ENCODE measurements at regions not wholly inside any gene's neighbourhood (a gene's known extent, or its start where the extent isn't known, plus 50 kb on each side); places are given as distances from the start of the nearest gene placed in this dataset.
"Not testable (repeated sequence)": the region's sequence is repeated elsewhere in the genome, so short reads cannot be mapped to it uniquely, and the experiment has no call there.

DNA sequence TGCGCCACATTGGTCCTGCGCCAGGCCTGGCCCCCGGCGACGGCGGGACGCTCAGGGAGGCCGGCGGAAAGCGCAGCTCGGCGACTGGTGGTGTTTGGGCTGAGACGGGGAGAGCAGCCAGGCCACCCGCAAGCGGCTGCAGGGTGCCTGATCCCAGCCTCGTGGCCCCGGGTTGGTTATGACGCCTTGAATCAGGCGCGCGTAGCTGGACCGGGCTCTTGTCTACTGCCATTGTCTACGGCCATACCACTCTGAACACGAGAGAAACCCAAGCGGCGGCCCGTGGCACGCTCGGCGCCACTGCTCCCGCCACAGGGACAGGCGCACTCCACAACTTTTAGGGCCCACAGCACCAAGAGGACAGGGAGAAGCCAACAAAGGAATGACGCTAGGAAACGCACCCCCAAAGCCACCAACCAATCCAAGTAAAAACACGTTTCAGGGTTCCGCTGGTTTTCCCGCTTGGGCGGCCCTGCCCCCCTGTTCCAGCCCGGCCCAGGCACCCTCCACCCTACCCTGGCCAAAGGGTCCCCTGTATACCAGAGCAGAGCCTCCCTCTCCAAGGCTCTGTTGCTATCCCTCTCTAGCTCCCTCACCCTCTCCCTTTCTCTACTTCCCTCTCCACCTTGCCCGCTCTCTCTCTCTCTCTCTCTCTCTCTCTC is 1849.3 kb upstream of the DEFB115 start (continued):
- TF ChIP-seq, protein P1, sequence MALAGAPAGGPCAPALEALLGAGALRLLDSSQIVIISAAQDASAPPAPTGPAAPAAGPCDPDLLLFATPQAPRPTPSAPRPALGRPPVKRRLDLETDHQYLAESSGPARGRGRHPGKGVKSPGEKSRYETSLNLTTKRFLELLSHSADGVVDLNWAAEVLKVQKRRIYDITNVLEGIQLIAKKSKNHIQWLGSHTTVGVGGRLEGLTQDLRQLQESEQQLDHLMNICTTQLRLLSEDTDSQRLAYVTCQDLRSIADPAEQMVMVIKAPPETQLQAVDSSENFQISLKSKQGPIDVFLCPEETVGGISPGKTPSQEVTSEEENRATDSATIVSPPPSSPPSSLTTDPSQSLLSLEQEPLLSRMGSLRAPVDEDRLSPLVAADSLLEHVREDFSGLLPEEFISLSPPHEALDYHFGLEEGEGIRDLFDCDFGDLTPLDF (CRISPR knock-in tag; IDR thresholded peaks at IDR 0.05), result no peak
- TF ChIP-seq, protein P2, sequence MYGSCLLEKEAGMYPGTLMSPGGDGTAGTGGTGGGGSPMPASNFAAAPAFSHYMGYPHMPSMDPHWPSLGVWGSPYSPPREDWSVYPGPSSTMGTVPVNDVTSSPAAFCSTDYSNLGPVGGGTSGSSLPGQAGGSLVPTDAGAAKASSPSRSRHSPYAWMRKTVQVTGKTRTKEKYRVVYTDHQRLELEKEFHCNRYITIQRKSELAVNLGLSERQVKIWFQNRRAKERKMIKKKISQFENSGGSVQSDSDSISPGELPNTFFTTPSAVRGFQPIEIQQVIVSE (CRISPR knock-in tag; IDR thresholded peaks at IDR 0.05; ENCODE audit: borderline replicate concordance), result no peak
- TF ChIP-seq TP53 (CRISPR knock-in tag; IDR thresholded peaks at IDR 0.05), result no peak
- no peak for TF ChIP-seq RELA (CRISPR knock-in tag; IDR thresholded peaks at IDR 0.05; ENCODE audit: borderline replicate concordance)
- no peak for TF ChIP-seq NFYB (CRISPR knock-in tag; conservative IDR thresholded peaks at IDR 0.05; ENCODE audit: low read depth)
- TF ChIP-seq NR2C2 (CRISPR knock-in tag; IDR thresholded peaks at IDR 0.05), result no peak
- no peak for TF ChIP-seq ZNF138 (CRISPR knock-in tag; conservative IDR thresholded peaks at IDR 0.05)
- TF ChIP-seq ELF4 (CRISPR knock-in tag; IDR thresholded peaks at IDR 0.05; ENCODE audit: low read depth), result no peak

DNA sequence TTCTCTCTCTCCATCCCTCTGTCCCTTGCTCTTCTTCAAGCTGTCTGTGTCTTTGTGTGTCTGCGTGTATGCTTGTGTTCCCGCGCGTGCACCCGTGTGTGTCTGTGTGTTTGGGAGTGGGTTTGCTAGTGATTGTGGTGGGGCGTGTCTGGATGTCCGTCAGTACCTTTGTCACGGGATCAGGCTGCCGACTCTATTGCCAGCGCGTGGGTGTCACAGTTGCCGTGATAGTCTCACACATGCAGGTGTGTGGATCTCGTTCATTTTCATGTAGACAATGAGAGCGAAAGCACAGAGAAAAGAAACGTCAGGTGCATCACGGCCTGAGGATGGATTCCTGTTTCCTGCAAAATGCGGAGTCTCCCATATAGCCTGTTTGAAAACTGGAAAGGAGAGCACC is 1848.8 kb upstream of the DEFB115 start:
- Mint-ChIP-seq H3K27me3 (ENCODE audit: low read depth) (peaks cover 46% of the 10 kb centered on the region), H3K36me3 (peaks cover 74% of the 10 kb centered on the region), H3K9me3 (peaks cover 69% of the 10 kb centered on the region)
- H3K27ac Mint-ChIP-seq; CTCF ChIA-PET; ATAC-seq; DNase-seq (ENCODE audit: low spot score); H3K4me3 Mint-ChIP-seq; POLR2A ChIA-PET; H3K4me1 Mint-ChIP-seq: not testable (repeated sequence)

DNA sequence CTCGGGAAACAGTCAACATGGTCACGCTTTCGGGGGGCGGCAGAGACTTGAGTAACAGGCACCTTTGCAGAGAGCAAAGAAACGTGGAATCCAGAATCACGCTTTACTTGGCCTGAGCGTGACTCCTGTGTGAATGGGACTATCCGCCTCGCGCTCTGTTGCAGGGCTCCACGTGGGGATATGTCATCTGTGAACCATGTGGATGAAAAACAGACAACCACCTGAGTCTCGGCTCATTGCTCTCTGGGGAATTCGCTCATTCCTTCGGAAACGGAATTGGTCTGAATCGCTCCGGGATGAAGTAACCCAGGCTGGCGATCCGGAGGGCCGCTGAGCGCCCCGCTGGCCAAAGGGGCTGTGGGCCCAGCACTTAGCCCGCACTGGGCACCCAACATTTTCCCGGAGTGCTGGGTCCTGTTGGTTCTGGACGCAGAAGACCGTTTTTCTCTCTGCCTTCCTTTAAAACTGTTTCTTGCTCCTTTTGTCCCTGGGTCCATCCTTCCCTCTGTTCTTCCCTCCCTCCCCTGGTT is 1848.2 kb upstream of the DEFB115 start:
- POLR2A ChIA-PET; H3K27ac Mint-ChIP-seq; H3K4me1 Mint-ChIP-seq; H3K4me3 Mint-ChIP-seq; CTCF ChIA-PET; ATAC-seq; DNase-seq (ENCODE audit: low spot score): not testable (repeated sequence)
- H3K9me3 Mint-ChIP-seq, result peaks cover 69% of the 10 kb centered on the region
- H3K36me3 Mint-ChIP-seq, result peaks cover 73% of the 10 kb centered on the region
- H3K27me3 Mint-ChIP-seq (ENCODE audit: low read depth), result peaks cover 45% of the 10 kb centered on the region

DNA sequence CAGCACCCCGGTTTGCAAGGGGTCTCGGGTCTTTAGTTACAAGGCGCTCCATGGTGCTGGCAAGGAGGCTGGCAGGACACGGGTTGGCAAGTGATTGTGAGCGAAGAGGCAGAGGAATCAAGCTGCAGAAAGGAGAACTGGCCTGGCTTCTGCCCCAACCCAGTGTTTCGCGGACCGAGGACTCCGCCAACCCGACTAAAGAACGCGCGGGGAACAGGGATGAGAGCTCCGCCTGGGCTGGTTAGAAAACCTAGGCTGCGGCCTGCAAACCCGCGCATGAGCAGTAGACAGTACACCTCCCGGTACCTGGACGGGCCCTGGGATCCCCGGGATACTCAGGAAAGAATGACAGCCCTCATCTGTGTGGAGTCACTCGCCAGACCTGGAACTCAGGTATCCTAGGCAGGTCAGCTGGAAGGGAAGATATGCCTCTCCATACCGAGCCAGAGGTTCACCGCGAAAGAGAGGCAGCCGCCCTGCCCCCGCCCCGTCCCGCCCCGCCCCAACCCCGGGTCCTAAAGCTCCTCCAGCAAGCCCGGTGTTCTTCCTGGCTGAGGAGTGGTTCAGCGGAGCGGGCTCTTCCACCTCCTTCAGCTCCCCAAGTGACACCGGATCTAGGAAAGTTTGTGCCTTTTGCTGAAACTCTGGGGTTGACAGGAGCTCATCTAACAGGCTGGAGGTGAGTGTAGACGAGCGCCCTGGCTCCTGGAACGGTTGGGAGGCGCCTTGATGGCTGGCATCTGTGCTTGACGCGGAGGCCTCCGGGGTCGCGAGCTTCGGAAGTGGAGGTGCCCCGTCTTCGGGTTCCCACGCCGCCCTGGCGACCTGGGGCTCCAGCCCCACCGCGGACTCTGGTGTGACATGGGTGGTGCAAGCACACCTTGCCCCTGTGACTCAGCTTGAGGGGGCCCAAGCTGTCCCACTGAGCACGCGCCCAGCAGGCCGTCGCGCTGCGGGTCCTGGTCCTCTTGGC is 1847.3 kb upstream of the DEFB115 start:
- POLR2A ChIA-PET, result no interaction called here
- Mint-ChIP-seq H3K27me3 (ENCODE audit: low read depth) (peaks cover 40% of the 10 kb centered on the region), H3K9me3 (peaks cover 61% of the 10 kb centered on the region), H3K4me1 (no peaks in the 10 kb centered on the region), H3K36me3 (peaks cover 67% of the 10 kb centered on the region), H3K4me3 (no peak overlapping the region), H3K27ac (no peak overlapping the region)
- TF ChIP-seq ESRRA (CRISPR knock-in tag; IDR thresholded peaks at IDR 0.05; ENCODE audit: borderline replicate concordance) (no peak), SOX15 (CRISPR knock-in tag; IDR thresholded peaks at IDR 0.05) (no peak), ZNF232 (CRISPR knock-in tag; IDR thresholded peaks at IDR 0.05) (no peak), JAZF1 (CRISPR knock-in tag; IDR thresholded peaks at IDR 0.05) (no peak), ZNF416 (CRISPR knock-in tag; IDR thresholded peaks at IDR 0.05) (no peak), SMAD4 (CRISPR knock-in tag; IDR thresholded peaks at IDR 0.05) (no peak), ATF1 (CRISPR knock-in tag; IDR thresholded peaks at IDR 0.05) (no peak), EMX1 (CRISPR knock-in tag; IDR thresholded peaks at IDR 0.05) (no peak), FOXP1 (CRISPR knock-in tag; IDR thresholded peaks at IDR 0.05; ENCODE audit: borderline replicate concordance) (no peak), NR1H2 (CRISPR knock-in tag; IDR thresholded peaks at IDR 0.05) (no peak)
- TF ChIP-seq, protein P3, sequence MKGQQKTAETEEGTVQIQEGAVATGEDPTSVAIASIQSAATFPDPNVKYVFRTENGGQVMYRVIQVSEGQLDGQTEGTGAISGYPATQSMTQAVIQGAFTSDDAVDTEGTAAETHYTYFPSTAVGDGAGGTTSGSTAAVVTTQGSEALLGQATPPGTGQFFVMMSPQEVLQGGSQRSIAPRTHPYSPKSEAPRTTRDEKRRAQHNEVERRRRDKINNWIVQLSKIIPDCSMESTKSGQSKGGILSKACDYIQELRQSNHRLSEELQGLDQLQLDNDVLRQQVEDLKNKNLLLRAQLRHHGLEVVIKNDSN (CRISPR knock-in tag; IDR thresholded peaks at IDR 0.05), result no peak
- TF ChIP-seq, protein P4, sequence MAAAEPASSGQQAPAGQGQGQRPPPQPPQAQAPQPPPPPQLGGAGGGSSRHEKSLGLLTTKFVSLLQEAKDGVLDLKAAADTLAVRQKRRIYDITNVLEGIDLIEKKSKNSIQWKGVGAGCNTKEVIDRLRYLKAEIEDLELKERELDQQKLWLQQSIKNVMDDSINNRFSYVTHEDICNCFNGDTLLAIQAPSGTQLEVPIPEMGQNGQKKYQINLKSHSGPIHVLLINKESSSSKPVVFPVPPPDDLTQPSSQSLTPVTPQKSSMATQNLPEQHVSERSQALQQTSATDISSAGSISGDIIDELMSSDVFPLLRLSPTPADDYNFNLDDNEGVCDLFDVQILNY (CRISPR knock-in tag; IDR thresholded peaks at IDR 0.05), result no peak
- TF ChIP-seq, protein P5, sequence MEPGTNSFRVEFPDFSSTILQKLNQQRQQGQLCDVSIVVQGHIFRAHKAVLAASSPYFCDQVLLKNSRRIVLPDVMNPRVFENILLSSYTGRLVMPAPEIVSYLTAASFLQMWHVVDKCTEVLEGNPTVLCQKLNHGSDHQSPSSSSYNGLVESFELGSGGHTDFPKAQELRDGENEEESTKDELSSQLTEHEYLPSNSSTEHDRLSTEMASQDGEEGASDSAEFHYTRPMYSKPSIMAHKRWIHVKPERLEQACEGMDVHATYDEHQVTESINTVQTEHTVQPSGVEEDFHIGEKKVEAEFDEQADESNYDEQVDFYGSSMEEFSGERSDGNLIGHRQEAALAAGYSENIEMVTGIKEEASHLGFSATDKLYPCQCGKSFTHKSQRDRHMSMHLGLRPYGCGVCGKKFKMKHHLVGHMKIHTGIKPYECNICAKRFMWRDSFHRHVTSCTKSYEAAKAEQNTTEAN (CRISPR knock-in tag; IDR thresholded peaks at IDR 0.05), result no peak
- TF ChIP-seq, protein P6, sequence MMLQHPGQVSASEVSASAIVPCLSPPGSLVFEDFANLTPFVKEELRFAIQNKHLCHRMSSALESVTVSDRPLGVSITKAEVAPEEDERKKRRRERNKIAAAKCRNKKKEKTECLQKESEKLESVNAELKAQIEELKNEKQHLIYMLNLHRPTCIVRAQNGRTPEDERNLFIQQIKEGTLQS (CRISPR knock-in tag; conservative IDR thresholded peaks at IDR 0.05), result no peak
- TF ChIP-seq, protein P7, sequence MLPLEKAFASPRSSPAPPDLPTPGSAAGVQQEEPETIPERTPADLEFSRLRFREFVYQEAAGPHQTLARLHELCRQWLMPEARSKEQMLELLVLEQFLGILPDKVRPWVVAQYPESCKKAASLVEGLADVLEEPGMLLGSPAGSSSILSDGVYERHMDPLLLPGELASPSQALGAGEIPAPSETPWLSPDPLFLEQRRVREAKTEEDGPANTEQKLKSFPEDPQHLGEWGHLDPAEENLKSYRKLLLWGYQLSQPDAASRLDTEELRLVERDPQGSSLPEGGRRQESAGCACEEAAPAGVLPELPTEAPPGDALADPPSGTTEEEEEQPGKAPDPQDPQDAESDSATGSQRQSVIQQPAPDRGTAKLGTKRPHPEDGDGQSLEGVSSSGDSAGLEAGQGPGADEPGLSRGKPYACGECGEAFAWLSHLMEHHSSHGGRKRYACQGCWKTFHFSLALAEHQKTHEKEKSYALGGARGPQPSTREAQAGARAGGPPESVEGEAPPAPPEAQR (CRISPR knock-in tag; IDR thresholded peaks at IDR 0.05), result no peak
- CTCF ChIA-PET, result no interaction called here
- DNase-seq (ENCODE audit: low spot score), result no peak
- no peak for ATAC-seq
